Astrocyte (in vitro differentiated cells and primary cell): ENCODE measurements at regions not wholly inside any gene's neighbourhood (a gene's known extent, or its start where the extent isn't known, plus 50 kb on each side); places are given as distances from the start of the nearest gene placed in this dataset.

ENCODE experiments used
- CTCF ChIP-seq: IDR thresholded peaks from 2 replicates; pipeline ENCODE4 v1.5.1; 2011; ENCODE audit warnings: low read depth, mild to moderate bottlenecking, inconsistent platforms, low read length, moderate library complexity; ENCODE audit not compliant: insufficient read depth
- EZH2 ChIP-seq: IDR thresholded peaks from 2 replicates; pipeline ENCODE4 v1.6.1; 2012; ENCODE audit warnings: mild to moderate bottlenecking, low read length, inconsistent platforms; ENCODE audit not compliant: insufficient read depth

GRCh38 chr1:239722035-239722434, 335.7 kb downstream of the CHRM3 start:
- TF ChIP-seq CTCF (no peak), EZH2 (no peak)
